ENCODE measurements at regions not wholly inside any gene's neighbourhood (a gene's known extent, or its start where the extent isn't known, plus 50 kb on each side); places are given as distances from the start of the nearest gene placed in this dataset.

DNA sequence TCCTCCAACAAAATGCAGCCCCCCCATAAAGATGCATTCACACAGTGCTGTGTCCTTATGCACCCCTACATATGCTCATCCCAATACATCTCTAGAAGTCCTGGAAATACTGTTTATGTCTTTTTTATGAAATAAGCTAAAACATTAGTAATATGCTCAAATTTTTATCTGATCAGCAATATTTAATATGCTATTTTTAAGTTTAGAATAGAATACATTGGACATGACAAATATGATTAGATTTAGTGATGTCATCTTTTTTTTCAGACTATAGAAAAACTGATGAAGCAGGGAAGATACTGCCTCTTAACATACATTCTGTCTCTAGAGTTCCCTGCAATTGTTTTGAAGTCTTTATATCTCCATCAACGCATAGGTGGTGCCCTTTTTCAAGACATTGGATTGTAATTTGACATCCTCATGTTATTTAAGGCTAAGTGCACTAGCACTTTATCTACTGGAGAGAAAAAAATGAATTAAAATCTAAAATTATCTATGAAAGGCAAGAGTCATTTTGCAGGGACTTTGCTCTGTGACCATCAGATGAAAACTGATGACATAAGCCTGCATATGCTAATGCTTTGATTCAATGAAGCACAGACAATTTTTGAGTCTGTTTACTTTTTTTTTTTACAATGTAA, 395.3 kb downstream of the LPIN1 start:
- Histone ChIP-seq H3K4me3 (ENCODE audit: low read depth, low read length) (no peak overlapping the region), H3K27me3 (ENCODE audit: control insufficient read depth, insufficient read depth, low read length) (peaks cover 2% of the 10 kb centered on the region), H3K36me3 (ENCODE audit: control insufficient read depth, insufficient read depth, low read length) (no peaks in the 10 kb centered on the region)
- TF ChIP-seq, protein P1, sequence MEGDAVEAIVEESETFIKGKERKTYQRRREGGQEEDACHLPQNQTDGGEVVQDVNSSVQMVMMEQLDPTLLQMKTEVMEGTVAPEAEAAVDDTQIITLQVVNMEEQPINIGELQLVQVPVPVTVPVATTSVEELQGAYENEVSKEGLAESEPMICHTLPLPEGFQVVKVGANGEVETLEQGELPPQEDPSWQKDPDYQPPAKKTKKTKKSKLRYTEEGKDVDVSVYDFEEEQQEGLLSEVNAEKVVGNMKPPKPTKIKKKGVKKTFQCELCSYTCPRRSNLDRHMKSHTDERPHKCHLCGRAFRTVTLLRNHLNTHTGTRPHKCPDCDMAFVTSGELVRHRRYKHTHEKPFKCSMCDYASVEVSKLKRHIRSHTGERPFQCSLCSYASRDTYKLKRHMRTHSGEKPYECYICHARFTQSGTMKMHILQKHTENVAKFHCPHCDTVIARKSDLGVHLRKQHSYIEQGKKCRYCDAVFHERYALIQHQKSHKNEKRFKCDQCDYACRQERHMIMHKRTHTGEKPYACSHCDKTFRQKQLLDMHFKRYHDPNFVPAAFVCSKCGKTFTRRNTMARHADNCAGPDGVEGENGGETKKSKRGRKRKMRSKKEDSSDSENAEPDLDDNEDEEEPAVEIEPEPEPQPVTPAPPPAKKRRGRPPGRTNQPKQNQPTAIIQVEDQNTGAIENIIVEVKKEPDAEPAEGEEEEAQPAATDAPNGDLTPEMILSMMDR (IDR thresholded peaks at IDR 0.05; ENCODE audit: insufficient read depth, low read length, poor library complexity, severe bottlenecking), result no peak
- no peak for DNase-seq (ENCODE audit: low read depth)

DNA sequence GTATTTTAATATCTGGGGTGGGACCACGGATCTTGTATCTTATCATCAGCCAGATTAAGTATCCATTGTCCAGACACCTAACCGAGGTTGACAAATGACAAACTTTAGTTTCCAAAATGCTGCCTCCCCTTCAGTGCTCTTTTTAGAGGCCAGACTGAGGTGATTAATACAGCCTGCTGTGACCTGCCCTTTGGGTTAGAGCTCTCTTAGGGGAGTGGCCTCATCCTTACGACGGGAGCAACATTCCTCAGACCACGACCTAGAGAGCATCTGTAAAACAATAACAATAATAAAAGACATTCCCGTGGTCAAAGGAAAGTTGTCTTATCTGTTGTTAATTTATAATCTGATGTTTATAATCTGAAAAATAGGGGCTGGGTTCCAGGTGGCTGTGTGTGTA, 405.3 kb downstream of the LPIN1 start:
- H3K27me3 ChIP-seq (ENCODE audit: control insufficient read depth, insufficient read depth, low read length), result no peaks in the 10 kb centered on the region
- H3K4me3 ChIP-seq (ENCODE audit: low read depth, low read length), result no peak overlapping the region
- no peak for DNase-seq (ENCODE audit: low read depth)
- TF ChIP-seq, protein P1 (IDR thresholded peaks at IDR 0.05; ENCODE audit: insufficient read depth, low read length, poor library complexity, severe bottlenecking), result no peak
- no peaks in the 10 kb centered on the region for H3K36me3 ChIP-seq (ENCODE audit: control insufficient read depth, insufficient read depth, low read length)

DNA sequence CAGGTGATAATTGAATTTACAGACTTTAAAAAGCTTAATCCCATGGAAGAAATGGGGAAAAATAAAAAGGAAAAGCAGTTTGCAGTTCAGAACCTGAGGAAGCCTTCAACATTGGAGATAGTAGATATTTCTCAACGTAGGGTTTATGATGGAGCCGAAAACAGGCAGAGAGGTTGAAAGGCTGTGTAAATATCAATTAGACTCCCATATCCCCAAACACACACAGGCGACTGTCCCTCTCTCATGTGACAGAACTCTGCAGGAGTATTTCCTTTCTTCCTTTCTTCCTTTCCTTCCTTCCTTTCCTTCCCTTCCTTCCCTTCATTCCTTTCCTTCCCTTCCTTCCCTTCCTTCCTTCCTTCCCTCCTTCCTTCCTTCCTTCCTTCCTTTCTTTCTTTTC, 406.5 kb downstream of the LPIN1 start:
- no peak overlapping the region for H3K4me3 ChIP-seq (ENCODE audit: low read depth, low read length)
- TF ChIP-seq, protein P1 (IDR thresholded peaks at IDR 0.05; ENCODE audit: insufficient read depth, low read length, poor library complexity, severe bottlenecking), result no peak
- no peak for DNase-seq (ENCODE audit: low read depth)
- H3K27me3 ChIP-seq (ENCODE audit: control insufficient read depth, insufficient read depth, low read length), result no peaks in the 10 kb centered on the region
- no peaks in the 10 kb centered on the region for H3K36me3 ChIP-seq (ENCODE audit: control insufficient read depth, insufficient read depth, low read length)

DNA sequence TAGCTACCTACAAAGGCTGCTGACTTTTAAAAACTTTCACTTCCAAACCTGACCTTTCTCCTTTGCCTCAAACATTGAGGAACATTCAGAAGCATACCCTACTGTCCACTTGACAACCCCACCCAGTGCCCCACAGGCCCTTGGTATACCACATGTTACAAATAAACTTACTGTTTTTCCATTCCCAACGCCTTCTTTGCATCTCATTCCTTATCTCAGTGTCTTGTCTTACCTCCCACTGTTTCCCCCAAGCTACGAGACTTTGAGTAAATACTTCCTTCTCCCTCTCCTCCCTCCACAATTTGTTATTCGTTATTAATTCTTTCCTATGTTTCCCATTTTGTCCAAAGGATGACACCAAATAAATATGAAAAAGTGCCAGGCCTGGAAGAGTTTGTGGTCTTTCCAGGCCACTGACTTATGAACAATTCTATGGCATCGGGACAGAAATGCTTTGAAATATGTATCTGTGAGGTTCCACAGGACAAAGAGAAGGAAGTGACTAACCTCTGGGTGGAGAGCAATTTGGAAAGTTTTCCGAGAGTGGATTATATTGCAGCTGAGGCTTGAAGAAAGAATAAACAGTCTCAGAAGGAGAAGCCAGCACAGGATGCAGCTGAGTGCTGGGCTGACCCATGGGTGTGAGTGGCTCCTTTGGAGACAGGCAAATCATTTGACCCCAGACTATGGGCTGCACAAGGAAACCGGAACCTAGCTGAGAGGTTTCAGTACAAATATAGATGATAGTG, 409.0 kb downstream of the LPIN1 start:
- peak; percentile 21 for DNase-seq (ENCODE audit: low read depth)
- no peaks in the 10 kb centered on the region for H3K36me3 ChIP-seq (ENCODE audit: control insufficient read depth, insufficient read depth, low read length)
- TF ChIP-seq, protein P1 (IDR thresholded peaks at IDR 0.05; ENCODE audit: insufficient read depth, low read length, poor library complexity, severe bottlenecking), result no peak
- H3K4me3 ChIP-seq (ENCODE audit: low read depth, low read length), result no peak overlapping the region
- H3K27me3 ChIP-seq (ENCODE audit: control insufficient read depth, insufficient read depth, low read length), result no peaks in the 10 kb centered on the region

DNA sequence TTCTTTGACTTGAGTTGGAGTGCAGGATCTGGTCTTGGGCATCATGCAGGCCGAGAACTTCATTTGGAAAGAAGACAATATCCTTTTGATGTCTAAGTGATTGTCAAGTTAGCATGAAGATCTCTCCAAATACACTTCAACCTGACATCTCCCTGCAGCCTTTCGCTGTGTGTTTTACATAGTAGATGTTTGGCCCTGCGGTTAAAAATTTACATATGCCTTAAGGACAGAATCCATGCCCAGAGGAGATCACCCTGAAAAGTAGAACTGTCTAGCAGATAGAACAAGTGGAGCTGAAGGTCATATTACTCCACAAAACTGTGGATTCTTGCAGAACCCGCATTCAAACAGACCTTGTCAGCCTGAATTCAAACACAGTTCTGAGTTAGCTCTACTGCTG, 409.9 kb downstream of the LPIN1 start:
- TF ChIP-seq, protein P1 (IDR thresholded peaks at IDR 0.05; ENCODE audit: insufficient read depth, low read length, poor library complexity, severe bottlenecking), result no peak
- Histone ChIP-seq H3K27me3 (ENCODE audit: control insufficient read depth, insufficient read depth, low read length) (no peaks in the 10 kb centered on the region), H3K36me3 (ENCODE audit: control insufficient read depth, insufficient read depth, low read length) (no peaks in the 10 kb centered on the region), H3K4me3 (ENCODE audit: low read depth, low read length) (no peak overlapping the region)
- no peak for DNase-seq (ENCODE audit: low read depth)
